ENCODE measurements at regions not wholly inside any gene's neighbourhood (a gene's known extent, or its start where the extent isn't known, plus 50 kb on each side); places are given as distances from the start of the nearest gene placed in this dataset.

DNA sequence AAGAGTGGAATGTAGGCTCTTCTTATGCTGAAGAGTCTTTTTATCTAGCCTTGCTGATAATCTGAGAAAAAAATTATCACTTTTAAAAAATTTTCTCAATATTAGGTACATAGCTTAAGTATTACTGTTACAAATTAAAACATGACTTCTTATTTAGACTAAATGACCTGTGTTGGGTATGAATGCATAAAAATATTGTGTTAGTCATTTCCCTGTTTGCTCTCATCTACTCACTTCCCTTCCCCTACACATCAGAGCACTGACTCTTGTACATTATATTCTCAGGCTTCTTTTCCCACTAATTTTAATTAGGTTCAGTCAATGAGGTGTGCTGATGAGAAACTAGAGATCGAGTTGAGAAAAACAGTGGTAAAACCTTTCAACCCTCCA lies 881.0 kb downstream of the PCDH18 start:
- TF ChIP-seq, protein P1, sequence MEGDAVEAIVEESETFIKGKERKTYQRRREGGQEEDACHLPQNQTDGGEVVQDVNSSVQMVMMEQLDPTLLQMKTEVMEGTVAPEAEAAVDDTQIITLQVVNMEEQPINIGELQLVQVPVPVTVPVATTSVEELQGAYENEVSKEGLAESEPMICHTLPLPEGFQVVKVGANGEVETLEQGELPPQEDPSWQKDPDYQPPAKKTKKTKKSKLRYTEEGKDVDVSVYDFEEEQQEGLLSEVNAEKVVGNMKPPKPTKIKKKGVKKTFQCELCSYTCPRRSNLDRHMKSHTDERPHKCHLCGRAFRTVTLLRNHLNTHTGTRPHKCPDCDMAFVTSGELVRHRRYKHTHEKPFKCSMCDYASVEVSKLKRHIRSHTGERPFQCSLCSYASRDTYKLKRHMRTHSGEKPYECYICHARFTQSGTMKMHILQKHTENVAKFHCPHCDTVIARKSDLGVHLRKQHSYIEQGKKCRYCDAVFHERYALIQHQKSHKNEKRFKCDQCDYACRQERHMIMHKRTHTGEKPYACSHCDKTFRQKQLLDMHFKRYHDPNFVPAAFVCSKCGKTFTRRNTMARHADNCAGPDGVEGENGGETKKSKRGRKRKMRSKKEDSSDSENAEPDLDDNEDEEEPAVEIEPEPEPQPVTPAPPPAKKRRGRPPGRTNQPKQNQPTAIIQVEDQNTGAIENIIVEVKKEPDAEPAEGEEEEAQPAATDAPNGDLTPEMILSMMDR (IDR thresholded peaks at IDR 0.05), result no peak
- TF ChIP-seq POLR2A (IDR thresholded peaks at IDR 0.05), result no peak
